Adrenal gland (tissue), 5 donors: ENCODE measurements at regions not wholly inside any gene's neighbourhood (a gene's known extent, or its start where the extent isn't known, plus 50 kb on each side); places are given as distances from the start of the nearest gene placed in this dataset.

ENCODE experiments used
- CTCF ChIP-seq, 6 experiments: fragments of 450-650 bp in 4 of 6; fragments of 200-600 bp in 2 of 6; sonication (generic) in 1 of 6; IDR thresholded peaks; 1 replicate in 5 of 6; 2 replicates in 1 of 6; pipeline versions ENCODE4 v1.5.1 to v1.8.0; 2016 to 2021; ENCODE audit warnings: antibody characterized with exemption in 6 of 6, mild to moderate bottlenecking in 2 of 6, moderate library complexity in 1 of 6
- POLR2A ChIP-seq, 2 donors: fragments of 450-650 bp; IDR thresholded peaks; one replicate each; pipeline ENCODE4 v1.6.1; 2017; ENCODE audit warnings: antibody characterized with exemption in 2 of 2, mild to moderate bottlenecking in 2 of 2, moderate library complexity in 1 of 2
- donor health status: DM: no; HTN: no; CAD: no.

GRCh38 chr20:40393197-40394079 is 295.6 kb downstream of the MAFB start:
- no peak for TF ChIP-seq CTCF (IDR thresholded peaks at IDR 0.05)
- TF ChIP-seq POLR2A (IDR thresholded peaks at IDR 0.05), result no peak
